T-helper 2 cell treated with Interferon-gamma antibody and Interleukin-4, amounts not matched to agents 5 μg/mL and 100 μg/mL, for 36 hours (primary cell): ENCODE measurements at regions not wholly inside any gene's neighbourhood (a gene's known extent, or its start where the extent isn't known, plus 50 kb on each side); places are given as distances from the start of the nearest gene placed in this dataset.

Source experiments
- DNase-seq: peaks from one replicate; pipeline ENCODE4 v3.0.0; 2021; ENCODE audit warnings: low spot score
- H3K27ac Mint-ChIP-seq: one replicate; pipeline ENCODE4 v1.8.0; 2021; ENCODE audit warnings: mild to moderate bottlenecking, mixed read lengths
- H3K27me3 Mint-ChIP-seq: one replicate; pipeline ENCODE4 v1.8.0; 2021; ENCODE audit warnings: low read depth, mixed read lengths
- H3K36me3 Mint-ChIP-seq: one replicate; pipeline ENCODE4 v1.8.0; 2021; ENCODE audit warnings: low read depth, mixed read lengths
- H3K4me1 Mint-ChIP-seq: one replicate; pipeline ENCODE4 v1.8.0; 2021; ENCODE audit warnings: low read depth, mixed read lengths
- H3K4me3 Mint-ChIP-seq: one replicate; pipeline ENCODE4 v1.8.0; 2022; ENCODE audit warnings: mild to moderate bottlenecking, moderate library complexity, mixed read lengths
- H3K9me3 Mint-ChIP-seq: one replicate; pipeline ENCODE4 v1.8.0; 2021; ENCODE audit warnings: mixed read lengths

DNA sequence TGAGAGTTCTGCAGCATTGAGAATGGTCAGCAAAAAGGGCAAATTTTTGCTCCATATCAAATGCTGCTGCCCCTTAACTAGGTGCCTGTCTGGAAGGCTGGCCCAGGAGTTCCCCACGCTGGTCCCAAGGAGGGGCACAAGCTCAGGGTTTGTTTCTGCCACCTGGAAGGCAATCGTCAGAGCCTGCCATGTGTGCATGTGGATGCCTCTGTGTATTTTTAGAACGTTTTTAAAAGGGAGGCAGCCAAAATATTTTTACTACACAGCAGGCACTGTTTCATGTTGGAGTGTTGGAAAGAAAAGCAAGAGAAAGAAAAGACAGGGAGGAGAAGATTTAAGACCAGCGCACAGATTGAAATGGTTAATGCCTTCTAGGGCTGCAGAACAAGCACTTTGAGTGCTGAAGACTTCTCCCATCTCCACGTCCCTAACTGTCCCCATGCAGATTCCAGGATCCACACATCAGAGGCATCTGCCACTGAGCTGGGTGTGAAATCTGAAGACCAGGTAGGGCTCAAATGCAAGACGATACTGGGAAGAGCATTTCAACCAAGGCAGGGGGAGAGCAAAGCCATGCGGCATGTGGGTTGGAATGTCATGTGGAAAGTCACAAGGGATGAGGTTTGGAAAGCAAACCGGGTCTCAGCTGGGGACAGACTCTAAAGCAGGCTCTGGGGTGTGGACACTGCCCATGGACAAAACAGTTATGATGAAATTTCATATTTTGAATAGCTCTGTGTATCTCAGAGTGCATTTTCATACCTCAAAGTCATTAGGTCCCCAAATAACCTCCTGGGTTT, 557.2 kb downstream of the BCL11B start:
- no peaks in the 10 kb centered on the region for H3K36me3 Mint-ChIP-seq
- no peak for DNase-seq
- H3K9me3 Mint-ChIP-seq = no peaks in the 10 kb centered on the region
- H3K27ac Mint-ChIP-seq = no peak overlapping the region
- no peaks in the 10 kb centered on the region for H3K27me3 Mint-ChIP-seq
- H3K4me3 Mint-ChIP-seq = no peak overlapping the region
- peaks cover 10% of the 10 kb centered on the region for H3K4me1 Mint-ChIP-seq

DNA sequence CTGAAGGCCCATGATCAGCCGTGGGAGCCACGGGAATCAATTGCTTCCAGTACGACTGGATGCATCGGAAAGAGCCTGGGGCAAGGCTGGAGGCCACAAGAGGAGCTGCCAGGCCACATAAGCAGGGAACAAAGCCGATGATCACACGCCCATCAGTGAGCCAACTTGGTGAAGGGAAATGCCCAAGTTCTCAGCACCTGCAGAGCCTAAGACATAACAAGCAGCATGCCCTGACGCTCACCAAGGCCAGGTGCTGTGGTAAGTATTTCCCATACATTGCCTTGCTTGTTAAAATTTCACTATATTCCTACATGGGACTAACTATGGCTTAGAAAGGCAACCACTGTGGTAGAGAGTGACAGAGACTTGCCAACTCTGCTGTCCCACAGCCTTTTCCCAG, 555.9 kb downstream of the BCL11B start:
- DNase-seq = no peak
- H3K27ac Mint-ChIP-seq = no peak overlapping the region
- H3K36me3 Mint-ChIP-seq = no peaks in the 10 kb centered on the region
- peaks cover 6% of the 10 kb centered on the region for H3K4me1 Mint-ChIP-seq
- no peaks in the 10 kb centered on the region for H3K27me3 Mint-ChIP-seq
- H3K4me3 Mint-ChIP-seq = no peak overlapping the region
- no peaks in the 10 kb centered on the region for H3K9me3 Mint-ChIP-seq

DNA sequence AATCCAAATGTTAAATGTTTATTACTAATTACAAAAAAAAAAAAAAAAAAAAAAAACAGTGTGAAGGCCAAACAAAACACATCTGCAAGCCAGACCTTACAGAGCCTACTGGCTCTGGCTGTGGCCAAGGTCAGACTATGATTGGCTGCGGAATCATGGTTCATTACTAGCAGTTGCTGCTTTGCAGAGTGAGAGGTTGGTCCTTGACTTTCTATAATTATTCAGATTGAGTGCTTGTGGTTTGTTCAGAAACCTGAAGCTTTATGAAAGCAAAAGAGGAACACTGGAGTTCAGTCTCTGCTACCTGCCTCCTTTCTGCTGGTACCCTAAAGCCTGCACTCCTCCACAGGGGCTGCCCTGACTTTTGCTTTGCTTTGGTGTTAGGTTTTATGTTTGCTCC, 550.9 kb downstream of the BCL11B start:
- Mint-ChIP-seq H3K27ac (no peak overlapping the region), H3K27me3 (peaks cover 19% of the 10 kb centered on the region), H3K4me1 (no peaks in the 10 kb centered on the region), H3K36me3 (no peaks in the 10 kb centered on the region), H3K9me3 (no peaks in the 10 kb centered on the region), H3K4me3 (no peak overlapping the region)
- no peak for DNase-seq

DNA sequence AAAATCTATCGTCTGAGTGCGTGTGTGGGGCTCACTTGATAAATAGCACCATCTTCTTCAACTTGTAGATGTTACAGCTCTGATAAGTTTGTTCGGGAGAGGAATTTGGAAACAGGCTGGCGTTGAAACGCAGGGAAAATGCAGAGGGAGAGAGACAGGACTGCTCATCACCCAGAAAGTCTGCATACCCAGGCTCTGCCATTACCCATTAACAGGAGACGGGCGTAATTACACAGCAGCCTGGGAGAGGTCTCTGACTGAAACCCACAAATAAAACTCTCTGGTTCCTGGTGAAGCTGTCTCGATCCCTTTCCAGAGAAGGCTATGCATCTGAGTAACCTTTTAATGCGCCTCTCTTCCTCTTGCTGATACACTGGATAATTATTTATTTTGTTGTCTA, 547.3 kb downstream of the BCL11B start:
- Mint-ChIP-seq H3K9me3 (no peaks in the 10 kb centered on the region), H3K4me1 (no peaks in the 10 kb centered on the region), H3K36me3 (no peaks in the 10 kb centered on the region), H3K27me3 (peaks cover 25% of the 10 kb centered on the region), H3K4me3 (no peak overlapping the region), H3K27ac (no peak overlapping the region)
- DNase-seq = no peak

DNA sequence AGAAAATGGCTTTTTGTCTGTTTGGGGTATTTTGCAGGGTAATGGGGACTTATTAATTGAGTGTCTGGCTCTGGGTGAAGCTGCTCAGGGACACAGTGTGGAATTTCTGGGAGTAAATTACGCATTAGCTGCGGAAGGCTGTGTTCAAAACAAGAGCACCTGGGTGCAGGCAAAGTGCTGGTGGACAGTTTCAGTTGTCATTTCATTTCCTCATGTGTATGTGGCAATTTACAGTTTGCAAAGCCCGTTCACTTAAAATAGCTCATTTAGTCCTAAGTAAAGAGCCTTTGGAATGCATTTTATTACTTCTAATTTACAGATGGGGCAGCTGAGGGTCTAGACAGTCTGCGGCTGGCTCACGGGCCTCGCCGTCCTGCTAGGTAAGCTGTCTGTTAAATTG, 546.8 kb downstream of the BCL11B start:
- no peak for DNase-seq
- peaks cover 25% of the 10 kb centered on the region for H3K27me3 Mint-ChIP-seq
- no peaks in the 10 kb centered on the region for H3K9me3 Mint-ChIP-seq
- no peaks in the 10 kb centered on the region for H3K4me1 Mint-ChIP-seq
- no peaks in the 10 kb centered on the region for H3K36me3 Mint-ChIP-seq
- H3K4me3 Mint-ChIP-seq = no peak overlapping the region
- H3K27ac Mint-ChIP-seq = no peak overlapping the region

DNA sequence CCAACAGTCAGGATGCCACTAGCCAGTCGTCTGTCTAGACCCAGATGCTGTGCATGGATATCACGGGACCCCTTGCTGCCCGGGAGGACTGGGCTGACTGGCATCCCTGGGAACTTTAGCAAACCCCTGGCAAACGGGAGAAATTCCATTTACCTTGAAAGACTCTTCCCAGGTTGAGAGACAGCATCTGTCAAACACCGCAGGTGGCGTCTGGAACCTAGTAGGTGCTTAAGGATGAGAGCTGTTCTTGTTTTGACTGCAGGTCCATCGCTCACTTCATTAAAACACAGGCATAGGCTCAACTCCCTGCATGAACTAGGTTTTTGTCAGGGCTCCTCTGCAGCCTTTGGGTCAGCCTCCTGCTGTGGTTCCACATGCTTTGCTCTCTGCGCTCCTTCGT, 546.3 kb downstream of the BCL11B start:
- Mint-ChIP-seq H3K4me1 (no peaks in the 10 kb centered on the region), H3K9me3 (no peaks in the 10 kb centered on the region), H3K27ac (no peak overlapping the region), H3K4me3 (no peak overlapping the region), H3K27me3 (peaks cover 25% of the 10 kb centered on the region), H3K36me3 (no peaks in the 10 kb centered on the region)
- no peak for DNase-seq

DNA sequence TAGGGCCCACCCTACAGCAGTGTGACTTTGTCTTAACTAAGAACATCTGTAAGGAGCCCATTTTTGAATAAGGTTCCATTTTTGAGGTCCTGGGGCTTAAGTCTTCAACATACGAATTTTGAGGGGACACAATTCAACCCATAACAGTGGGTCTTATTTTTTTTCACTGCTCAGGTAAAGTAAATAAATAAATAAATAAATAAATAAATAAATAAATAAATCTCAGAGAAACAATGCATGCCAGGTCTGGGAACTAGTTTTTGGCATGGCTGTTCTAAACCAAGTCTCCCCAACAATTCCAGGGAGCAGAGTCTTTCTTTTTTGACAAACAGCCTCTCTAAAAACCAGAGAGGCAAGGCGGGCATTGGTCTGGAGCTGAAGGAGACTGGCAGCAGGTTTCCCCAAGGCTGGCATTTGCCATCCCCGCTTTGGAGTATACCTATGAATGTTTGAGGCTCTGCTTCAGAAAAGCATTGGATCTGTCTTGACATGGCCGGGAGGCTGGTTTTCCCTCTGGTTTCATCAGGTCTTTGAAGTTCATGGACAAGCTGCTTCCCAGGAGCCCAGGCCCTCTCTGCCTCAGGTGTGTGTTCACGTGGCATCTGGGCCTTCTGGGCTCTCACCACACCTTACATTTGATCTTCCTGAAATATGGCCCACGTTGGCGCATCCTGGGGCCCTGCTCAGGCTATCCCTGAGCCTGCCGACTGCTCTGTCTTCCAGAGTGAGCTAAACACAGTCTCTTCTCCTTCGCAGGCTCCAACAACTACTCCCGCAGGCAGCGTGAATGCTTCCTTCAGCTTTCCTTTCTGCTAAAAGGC, 545.2 kb downstream of the BCL11B start:
- Mint-ChIP-seq H3K4me3 (no peak overlapping the region), H3K27ac (no peak overlapping the region), H3K4me1 (no peaks in the 10 kb centered on the region), H3K9me3 (no peaks in the 10 kb centered on the region), H3K27me3 (peaks cover 23% of the 10 kb centered on the region), H3K36me3 (no peaks in the 10 kb centered on the region)
- DNase-seq = no peak

DNA sequence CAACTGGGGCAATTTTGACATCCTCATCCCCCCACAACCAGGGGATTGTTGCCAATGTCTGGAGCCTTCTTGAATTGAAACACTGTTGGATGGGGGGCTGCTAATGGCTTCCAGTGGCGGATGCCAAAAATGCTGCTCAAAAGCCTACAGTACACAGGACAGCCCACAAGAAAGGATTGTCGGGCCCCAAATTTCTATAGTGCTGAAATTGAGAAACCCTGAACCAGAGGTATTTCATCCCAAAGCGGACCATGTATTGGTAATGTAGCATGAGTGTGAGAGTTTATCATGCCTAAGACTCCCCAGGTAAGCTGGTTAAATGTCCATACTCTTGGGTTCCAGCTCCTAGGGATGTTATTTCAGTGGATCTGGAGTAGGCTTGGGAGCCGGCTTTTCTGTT, 544.0 kb downstream of the BCL11B start:
- no peak for DNase-seq
- Mint-ChIP-seq H3K27me3 (peaks cover 19% of the 10 kb centered on the region), H3K9me3 (no peaks in the 10 kb centered on the region), H3K4me3 (no peak overlapping the region), H3K27ac (no peak overlapping the region), H3K4me1 (no peaks in the 10 kb centered on the region), H3K36me3 (no peaks in the 10 kb centered on the region)

DNA sequence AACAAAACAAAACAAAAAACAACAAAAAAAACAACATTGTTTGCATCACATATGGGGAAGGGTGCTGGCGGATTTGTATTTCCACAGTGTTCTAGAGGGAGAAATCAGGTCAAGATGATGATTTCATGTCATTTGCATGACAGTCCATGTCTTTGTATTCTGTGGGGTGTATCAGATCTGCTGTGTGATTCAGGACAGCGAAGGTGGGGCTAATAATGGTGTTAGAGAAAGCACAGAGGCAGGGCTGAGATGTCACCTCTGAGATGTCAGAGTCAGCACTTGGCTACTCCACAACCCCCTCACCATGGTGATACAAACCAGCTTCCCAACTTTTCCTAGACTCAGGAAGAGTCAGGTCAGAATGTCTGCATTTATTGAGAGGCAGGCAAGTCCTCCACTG, 543.2 kb downstream of the BCL11B start:
- Mint-ChIP-seq H3K4me1 (no peaks in the 10 kb centered on the region), H3K9me3 (no peaks in the 10 kb centered on the region), H3K4me3 (no peak overlapping the region), H3K36me3 (no peaks in the 10 kb centered on the region), H3K27ac (no peak overlapping the region), H3K27me3 (peaks cover 14% of the 10 kb centered on the region)
- no peak for DNase-seq

DNA sequence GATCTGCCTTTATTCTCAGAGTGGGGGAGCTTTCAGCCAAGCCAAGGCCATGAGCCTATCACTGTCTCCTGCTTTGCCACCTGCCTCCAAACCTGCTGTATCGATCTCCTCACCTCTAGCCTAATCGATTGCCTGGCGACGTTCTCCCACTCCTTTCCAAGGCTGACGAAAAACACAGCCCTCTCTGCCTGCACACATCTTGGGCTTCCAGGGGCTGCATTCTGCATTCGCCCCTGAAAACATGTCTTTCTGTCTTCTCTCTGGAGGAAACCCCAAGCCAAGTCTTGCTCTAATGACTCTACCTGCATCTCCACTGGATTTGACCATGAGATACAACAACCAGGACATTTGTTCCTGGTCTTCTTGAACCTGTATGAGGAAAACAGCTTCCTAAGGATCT, 540.7 kb downstream of the BCL11B start:
- H3K27ac Mint-ChIP-seq = no peak overlapping the region
- no peak overlapping the region for H3K4me3 Mint-ChIP-seq
- no peak for DNase-seq
- no peaks in the 10 kb centered on the region for H3K4me1 Mint-ChIP-seq
- H3K9me3 Mint-ChIP-seq = no peaks in the 10 kb centered on the region
- no peaks in the 10 kb centered on the region for H3K36me3 Mint-ChIP-seq
- peaks cover 5% of the 10 kb centered on the region for H3K27me3 Mint-ChIP-seq

DNA sequence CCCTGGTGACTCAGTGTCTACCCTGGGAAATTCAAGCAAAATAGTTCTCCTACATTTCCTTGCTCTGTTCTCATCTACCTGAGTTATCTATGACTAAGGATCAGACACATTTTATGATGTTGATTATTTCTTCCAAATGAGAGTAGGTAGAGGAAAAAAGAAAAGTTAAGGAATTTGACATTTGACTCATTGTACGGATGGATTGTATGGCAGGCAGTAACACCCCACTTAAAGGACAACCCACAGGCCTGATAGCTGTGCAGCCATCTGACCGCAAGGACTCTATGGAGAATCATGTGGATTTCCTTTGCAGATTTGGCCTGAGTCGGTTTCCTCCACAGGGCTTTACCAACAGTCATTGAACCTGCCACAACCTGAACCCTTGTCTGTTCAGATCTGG, 540.3 kb downstream of the BCL11B start:
- H3K36me3 Mint-ChIP-seq = no peaks in the 10 kb centered on the region
- DNase-seq = no peak
- H3K27ac Mint-ChIP-seq = no peak overlapping the region
- H3K4me1 Mint-ChIP-seq = no peaks in the 10 kb centered on the region
- no peaks in the 10 kb centered on the region for H3K9me3 Mint-ChIP-seq
- H3K4me3 Mint-ChIP-seq = no peak overlapping the region
- H3K27me3 Mint-ChIP-seq = peaks cover 3% of the 10 kb centered on the region

DNA sequence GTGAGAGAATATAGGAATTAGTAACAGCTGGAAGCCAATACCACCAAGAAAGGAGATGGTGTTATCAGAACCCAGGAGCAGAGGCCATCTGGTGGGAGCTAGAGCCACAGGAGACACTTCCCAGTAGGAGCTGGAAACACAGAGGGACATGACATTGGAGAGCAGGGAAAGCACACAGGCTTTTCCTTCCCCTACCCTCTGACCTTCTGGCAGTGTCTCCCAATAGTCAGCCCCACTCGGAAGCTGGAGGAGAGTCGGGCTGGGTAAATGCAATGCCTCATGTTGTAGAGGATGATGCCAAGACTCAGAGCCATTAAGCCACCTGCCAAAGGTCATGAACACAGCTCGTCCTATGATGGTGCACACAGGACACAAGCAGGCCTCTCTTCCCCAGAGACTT, 538.5 kb downstream of the BCL11B start:
- Mint-ChIP-seq H3K4me1 (no peaks in the 10 kb centered on the region), H3K9me3 (no peaks in the 10 kb centered on the region), H3K27me3 (no peaks in the 10 kb centered on the region), H3K36me3 (no peaks in the 10 kb centered on the region), H3K4me3 (no peak overlapping the region), H3K27ac (no peak overlapping the region)
- no peak for DNase-seq

DNA sequence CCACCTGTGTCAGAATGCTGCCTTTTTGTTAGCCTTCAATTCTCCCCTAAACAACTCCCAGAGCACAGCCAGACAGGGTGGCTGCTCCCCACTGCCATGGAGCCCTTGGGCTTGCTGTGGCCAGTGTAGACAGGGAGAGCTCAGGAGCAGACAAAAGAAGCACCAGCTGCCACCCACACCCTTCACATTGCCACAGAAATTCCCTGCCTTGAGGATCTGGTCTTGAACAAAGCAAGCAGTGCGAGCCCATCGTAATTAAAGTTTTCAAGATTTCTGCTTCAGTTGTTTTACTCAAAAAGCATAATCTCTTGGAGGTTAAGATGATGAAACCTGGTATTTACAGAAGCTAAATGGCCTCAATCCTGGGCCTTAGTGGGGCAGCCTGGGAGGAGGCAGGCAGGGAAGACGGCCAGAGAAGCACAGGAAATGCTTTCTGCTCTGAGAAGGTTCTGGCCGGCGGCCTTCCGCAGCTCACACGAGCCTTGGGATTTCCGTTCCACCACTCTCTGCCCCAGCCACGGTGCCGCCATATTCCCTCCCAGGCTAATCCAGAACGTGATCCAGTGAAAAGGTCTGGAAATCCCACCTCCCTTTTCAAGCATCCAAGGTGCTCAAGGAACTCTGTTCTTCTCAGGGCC, 535.2 kb downstream of the BCL11B start:
- H3K27me3 Mint-ChIP-seq = no peaks in the 10 kb centered on the region
- H3K36me3 Mint-ChIP-seq = no peaks in the 10 kb centered on the region
- no peak overlapping the region for H3K27ac Mint-ChIP-seq
- DNase-seq = no peak
- no peak overlapping the region for H3K4me3 Mint-ChIP-seq
- no peaks in the 10 kb centered on the region for H3K4me1 Mint-ChIP-seq
- no peaks in the 10 kb centered on the region for H3K9me3 Mint-ChIP-seq

DNA sequence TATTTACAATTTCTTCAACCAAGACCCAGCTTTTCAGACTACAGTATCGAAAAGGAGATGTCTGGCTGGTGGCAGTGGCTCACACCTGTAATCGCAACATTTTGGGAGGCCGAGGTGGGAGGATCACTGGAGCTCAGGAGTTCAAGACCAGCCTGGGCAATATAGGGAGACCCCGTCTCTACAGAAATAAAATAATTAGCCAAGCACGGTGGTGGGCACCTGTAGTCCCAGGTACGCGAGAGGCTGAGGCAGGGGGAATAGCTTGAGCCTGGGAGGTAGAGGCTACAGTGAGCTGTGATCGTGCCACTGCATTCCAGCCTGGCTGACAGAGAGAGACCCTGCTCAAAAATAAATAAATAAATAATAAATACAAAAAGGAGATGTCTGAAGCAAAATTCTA, 530.5 kb downstream of the BCL11B start:
- Mint-ChIP-seq H3K36me3 (no peaks in the 10 kb centered on the region), H3K27me3 (peaks cover 2% of the 10 kb centered on the region), H3K4me3 (no peak overlapping the region), H3K9me3 (no peaks in the 10 kb centered on the region), H3K4me1 (no peaks in the 10 kb centered on the region), H3K27ac (no peak overlapping the region)
- DNase-seq = no peak
